Psoas muscle (tissue), 7 donors: ENCODE measurements at regions not wholly inside any gene's neighbourhood (a gene's known extent, or its start where the extent isn't known, plus 50 kb on each side); places are given as distances from the start of the nearest gene placed in this dataset.

Source experiments
- ATAC-seq, 4 donors: fragments of 200-7000 bp; cut with Tn5 transposase; one replicate each; pipeline ENCODE4 v1.9.1; 2020; ENCODE audit warnings: moderate library complexity in 3 of 4, mild to moderate bottlenecking in 2 of 4
- DNase-seq, 2 donors: peaks; one replicate each; pipeline ENCODE4 v3.0.0-alpha.2; 2020
- H3K27ac ChIP-seq: fragments of 200-600 bp; one replicate; pipeline ENCODE4 v1.8.0; 2022
- H3K27me3 ChIP-seq, 3 donors: fragments of 200-600 bp in 1 of 3; one replicate each; pipeline versions ENCODE4 v1.6.1 to v1.8.0; 2013 to 2022; ENCODE audit warnings: low read length in 2 of 3, mild to moderate bottlenecking in 2 of 3, moderate library complexity in 1 of 3; ENCODE audit not compliant: insufficient read depth in 3 of 3
- H3K36me3 ChIP-seq, 2 donors: fragments of 200-600 bp in 1 of 2; one replicate each; pipeline versions ENCODE4 v1.6.1 to v1.8.0; 2013 to 2022; ENCODE audit warnings: low read depth in 1 of 2, mild to moderate bottlenecking in 1 of 2, moderate library complexity in 1 of 2; ENCODE audit not compliant: insufficient read depth in 1 of 2
- H3K4me1 ChIP-seq: fragments of 200-600 bp; one replicate; pipeline ENCODE4 v1.8.0; 2022
- H3K4me3 ChIP-seq: fragments of 200-600 bp; one replicate; pipeline ENCODE4 v1.8.0; 2022; ENCODE audit warnings: mild to moderate bottlenecking
- H3K9me3 ChIP-seq: fragments of 200-600 bp; one replicate; pipeline ENCODE4 v1.8.0; 2022
- CTCF ChIP-seq: fragments of 200-600 bp; IDR thresholded peaks from one replicate; pipeline ENCODE4 v1.8.0; 2022; ENCODE audit warnings: antibody characterized with exemption
- WGBS, 3 donors: extraction: QIAGEN DNeasy Blood & Tissue Kit; methylation state at CpG; one replicate each; pipeline versions ENCODE4 v1.1.6 to v1.1.7; 2013; 5-methylcytosine and 5-hydroxymethylcytosine counted together
- intact Hi-C, 2 donors: fragments of 100-400 bp; cut with DNase I; formaldehyde crosslinking; loops; one replicate each; pipeline versions ENCODE4 v1.11.0 to v1.14.2; 2022
- donor health status: healthy with polysubstance abuse.
- donor health status: DM: no; HTN: no; CAD: no; lungs with moderate emphysema.
- donor health status: Bipolar disorder and iron deficiency.
- donor health status: healthy.
- donor health status: DM: yes; HTN: yes; CAD: no.
- donor health status: DM: no; HTN: no; CAD: no.
- donor health status: DM: yes; HTN: yes; CAD: no.

GRCh38 chr11:123291201-123291869 is 96.3 kb upstream of the CLMP start:
- 66 to 75% (median 69%) methylated on average over 7 of the region's 7 CpGs for whole genome bisulfite sequencing, 3 donors
- Histone ChIP-seq H3K9me3 (no peaks in the 10 kb centered on the region), H3K4me3 (no peak overlapping the region), H3K27me3 (peaks cover 0 to 1% (median 0%) of the 10 kb centered on the region in 3 donors), H3K27ac (no peak overlapping the region), H3K4me1 (no peaks in the 10 kb centered on the region), H3K36me3 (no peaks in the 10 kb centered on the region)
- TF ChIP-seq CTCF: no peak
- DNase-seq (no peak), ATAC-seq (no peak)
- intact Hi-C loops: no loop called here

GRCh38 chr11:123286761-123287160 is 91.7 kb upstream of the CLMP start:
- no peak for ATAC-seq
- 85 to 88% (median 87%) methylated on average over 3 of the region's 3 CpGs for WGBS, 3 donors

GRCh38 chr11:123286255-123286654 is 91.2 kb upstream of the CLMP start:
- no peak overlapping the region for H3K27ac ChIP-seq
- intact Hi-C loops: no loop called here
- H3K36me3 ChIP-seq: no peaks in the 10 kb centered on the region
- peaks cover 0 to 1% (median 0%) of the 10 kb centered on the region in 3 donors for H3K27me3 ChIP-seq
- DNase-seq (no peak), ATAC-seq (no peak)
- no peak overlapping the region for H3K4me3 ChIP-seq
- no peak for TF ChIP-seq CTCF
- H3K4me1 ChIP-seq: no peaks in the 10 kb centered on the region
- no peaks in the 10 kb centered on the region for H3K9me3 ChIP-seq
- 69 to 75% (median 73%) methylated on average over 5 of the region's 5 CpGs for WGBS, 3 donors

More at GRCh38 chr11:123286761-123287160, 91.7 kb upstream of the CLMP start:
- Histone ChIP-seq H3K36me3 (no peaks in the 10 kb centered on the region), H3K27me3 (peaks cover 0 to 1% (median 0%) of the 10 kb centered on the region in 3 donors), H3K4me1 (no peaks in the 10 kb centered on the region), H3K4me3 (no peak overlapping the region), H3K27ac (no peak overlapping the region), H3K9me3 (no peaks in the 10 kb centered on the region)
- TF ChIP-seq CTCF: no peak
- intact Hi-C loops: no loop called here
- DNase-seq: no peak

GRCh38 chr11:123284454-123284853 is 89.4 kb upstream of the CLMP start:
- DNase-seq (no peak), ATAC-seq (no peak)

More at GRCh38 chr11:123284454-123284853, 89.4 kb upstream of the CLMP start:
- no peak for TF ChIP-seq CTCF
- intact Hi-C loops: no loop called here
- no peaks in the 10 kb centered on the region for H3K9me3 ChIP-seq
- 65 to 67% (median 67%) methylated on average over 2 of the region's 2 CpGs for whole genome bisulfite sequencing, 3 donors
- H3K27ac ChIP-seq: no peak overlapping the region
- H3K4me1 ChIP-seq: no peaks in the 10 kb centered on the region
- peaks cover 0 to 1% (median 0%) of the 10 kb centered on the region in 3 donors for H3K27me3 ChIP-seq
- H3K4me3 ChIP-seq: no peak overlapping the region
- H3K36me3 ChIP-seq: no peaks in the 10 kb centered on the region
